Endothelial cell of umbilical vein (primary cell): ENCODE measurements at regions not wholly inside any gene's neighbourhood (a gene's known extent, or its start where the extent isn't known, plus 50 kb on each side); places are given as distances from the start of the nearest gene placed in this dataset.
"Not testable (repeated sequence)": the region's sequence is repeated elsewhere in the genome, so short reads cannot be mapped to it uniquely, and the experiment has no call there.

Experiments
- BruUV-seq: library from RNA; stranded (reverse); fragments of 400-500 nt; replicated peaks from 2 replicates; lab custom pipeline; 2021; lab: Mats Ljungman, UMichigan
- CTCF ChIA-PET: fragments of 300-600, 350-600 bp; sonication (Branson Sonifier 250); formaldehyde crosslinking; loops from one replicate; lab custom pipeline; 2021; ENCODE audit warnings: antibody characterized with exemption, inconsistent platforms; lab: Charles Lee
- POLR2A ChIA-PET: fragments of 300-600, 350-600 bp; sonication (Branson Sonifier 250); formaldehyde crosslinking; loops from one replicate; lab custom pipeline; 2021; ENCODE audit warnings: antibody characterized with exemption, inconsistent platforms; lab: Charles Lee
- DNase-seq: peaks from one replicate; pipeline ENCODE4 v3.0.0-alpha.2; 2011; ENCODE audit warnings: low read depth, low spot score
- FAIRE-seq: peaks from 2 replicates; lab custom pipeline; 2011; peaks lifted over from hg19 to GRCh38; lab: Jason Lieb, UNC
- H2AFZ ChIP-seq: 2 replicates; pipeline ENCODE4 v1.6.0; 2012; ENCODE audit warnings: low read depth, low read length, control low read depth, inconsistent platforms
- H3K27ac ChIP-seq: 2 replicates; pipeline ENCODE4 v1.5.1; 2011; ENCODE audit warnings: low read depth, mild to moderate bottlenecking, control low read depth, low read length, moderate library complexity; ENCODE audit not compliant: insufficient read depth
- H3K27me3 ChIP-seq, 2 experiments: 2 replicates each; pipeline versions ENCODE4 v1.6.0 to v1.6.1; 2011; ENCODE audit warnings: low read length in 2 of 2, mixed read lengths in 1 of 2; ENCODE audit not compliant: control insufficient read depth in 2 of 2, insufficient read depth in 2 of 2
- H3K36me3 ChIP-seq, 2 experiments: 2 replicates in 1 of 2; 3 replicates in 1 of 2; pipeline ENCODE4 v1.5.1; 2011; ENCODE audit warnings: low read length in 2 of 2, mild to moderate bottlenecking in 1 of 2, moderate library complexity in 1 of 2; ENCODE audit not compliant: control insufficient read depth in 2 of 2, insufficient read depth in 2 of 2; ENCODE audit errors: extremely low read depth in 1 of 2
- H3K4me1 ChIP-seq: 3 replicates; pipeline ENCODE4 v1.5.1; 2011; ENCODE audit warnings: mild to moderate bottlenecking, low read length; ENCODE audit not compliant: control insufficient read depth, insufficient read depth; ENCODE audit errors: extremely low read depth
- H3K4me2 ChIP-seq: 2 replicates; pipeline ENCODE4 v1.6.1; 2011; ENCODE audit warnings: low read length, control low read depth, mixed read lengths; ENCODE audit not compliant: insufficient read depth
- H3K4me3 ChIP-seq, 3 experiments: fragments of 200-600 bp in 1 of 3; sonication (generic), shearing (Covaris generic) in 1 of 3; replicated peaks in 1 of 3; 2 replicates each; pipeline ENCODE4 v1.5.1; 2011 to 2016; ENCODE audit warnings: control low read depth in 3 of 3, low read length in 3 of 3, mild to moderate bottlenecking in 2 of 3, inconsistent platforms in 1 of 3, low read depth in 1 of 3, moderate library complexity in 1 of 3; ENCODE audit not compliant: insufficient read depth in 1 of 3
- H3K79me2 ChIP-seq: 2 replicates; pipeline ENCODE4 v1.6.0; 2012; ENCODE audit warnings: low read length, inconsistent platforms; ENCODE audit not compliant: control insufficient read depth, insufficient read depth
- H3K9ac ChIP-seq: replicated peaks from 2 replicates; pipeline ENCODE3; 2011; ENCODE audit warnings: low read length, control low read depth; ENCODE audit not compliant: insufficient read depth; ENCODE audit errors: extremely low read depth
- H3K9me1 ChIP-seq: replicated peaks from 3 replicates; pipeline ENCODE4 v1.6.0; 2011; ENCODE audit warnings: mild to moderate bottlenecking, low read length; ENCODE audit not compliant: control insufficient read depth, insufficient read depth; ENCODE audit errors: extremely low read depth
- H3K9me3 ChIP-seq: replicated peaks from 2 replicates; pipeline ENCODE4 v1.5.1; 2012; ENCODE audit warnings: low read length, inconsistent platforms; ENCODE audit not compliant: control insufficient read depth, insufficient read depth
- H4K20me1 ChIP-seq: replicated peaks from 2 replicates; pipeline ENCODE3; 2011; ENCODE audit warnings: mild to moderate bottlenecking, low read length; ENCODE audit not compliant: control insufficient read depth, insufficient read depth; ENCODE audit errors: extremely low read depth
- CTCF ChIP-seq, 2 donors: IDR thresholded peaks; 1 replicate in 1 of 2; 2 replicates in 1 of 2; pipeline ENCODE4 v1.5.1; 2011; ENCODE audit warnings: low read length in 2 of 2, mild to moderate bottlenecking in 2 of 2, moderate library complexity in 2 of 2, control low read depth in 1 of 2, inconsistent platforms in 1 of 2, low read depth in 1 of 2; ENCODE audit not compliant: insufficient read depth in 1 of 2; ENCODE audit errors: extremely low read depth in 1 of 2
- EZH2 ChIP-seq: IDR thresholded peaks from 2 replicates; pipeline ENCODE4 v1.6.1; 2012; ENCODE audit warnings: borderline replicate concordance, low read depth, mild to moderate bottlenecking, moderate library complexity, low read length, inconsistent platforms; ENCODE audit not compliant: severe bottlenecking
- FOS ChIP-seq: IDR thresholded peaks from 2 replicates; pipeline ENCODE4 v1.6.1; 2011; ENCODE audit warnings: mild to moderate bottlenecking, low read length, moderate library complexity, borderline replicate concordance; ENCODE audit not compliant: insufficient read depth
- GATA2 ChIP-seq: IDR thresholded peaks from 2 replicates; pipeline ENCODE4 v1.7.0; 2011; ENCODE audit warnings: low read depth, mild to moderate bottlenecking, moderate library complexity, mixed read lengths, low read length; ENCODE audit not compliant: insufficient read length, insufficient read depth
- JUN ChIP-seq: IDR thresholded peaks from 2 replicates; pipeline ENCODE4 v1.6.1; 2011; ENCODE audit warnings: borderline replicate concordance, low read depth; ENCODE audit not compliant: insufficient read length, insufficient read depth
- MAX ChIP-seq: IDR thresholded peaks from 2 replicates; pipeline ENCODE4 v1.6.1; 2011; ENCODE audit not compliant: insufficient read depth, insufficient read length
- MYC ChIP-seq: IDR thresholded peaks from one replicate; pipeline ENCODE4 v1.6.1; 2011; ENCODE audit warnings: mild to moderate bottlenecking, low read depth, low read length
- POLR2A ChIP-seq: IDR thresholded peaks from 2 replicates; pipeline ENCODE4 v1.6.1; 2012; ENCODE audit warnings: low read depth, mild to moderate bottlenecking, control low read depth, low read length
- POLR2AphosphoS5 ChIP-seq: IDR thresholded peaks from 2 replicates; pipeline ENCODE4 v1.6.1; 2012; ENCODE audit warnings: low read depth, mild to moderate bottlenecking, control low read depth, low read length, moderate library complexity; ENCODE audit not compliant: insufficient read depth
- dilution Hi-C: fragments of 300-500 bp; cut with MboI; formaldehyde crosslinking; loops from one replicate; pipeline ENCODE4 v1.15.0; 2019; ENCODE audit warnings: low sequenced_read_pairs; ENCODE audit not compliant: extremely low pct_ligation_motif_present
- intact Hi-C: fragments of 100-400 bp; cut with micrococcal nuclease; formaldehyde crosslinking; loops from one replicate; pipeline ENCODE4 v1.10.0; 2022

- intact Hi-C loops, result no loop called here
- Histone ChIP-seq H3K4me3 (no peak overlapping the region), H3K9ac (no peak overlapping the region), H3K4me1 (no peaks in the 10 kb centered on the region), H3K9me3 (peaks cover 2% of the 10 kb centered on the region), H3K4me2 (no peak overlapping the region), H3K27ac (no peak overlapping the region), H3K79me2 (no peaks in the 10 kb centered on the region), H3K36me3 (no peaks in the 10 kb centered on the region), H4K20me1 (no peaks in the 10 kb centered on the region), H3K27me3 (no peaks in the 10 kb centered on the region), H3K9me1 (no peaks in the 10 kb centered on the region), H2AFZ (no peak overlapping the region)
- DNase-seq (no peak), FAIRE-seq (no peak)
- dilution Hi-C loops, result no loop called here
- TF ChIP-seq POLR2AphosphoS5 (no peak), MYC (no peak), MAX (no peak), GATA2 (no peak), JUN (no peak)
- POLR2A ChIA-PET, result no interaction called here
- BruUV-seq, result no TSS peak
- CTCF ChIA-PET, result no interaction called here
These were observed 485.9 kb upstream of the DPP6 start for GRCh38 chr7:153566324-153566723.

- Histone ChIP-seq H3K27me3 (no peaks in the 10 kb centered on the region), H3K79me2 (no peaks in the 10 kb centered on the region), H3K4me3 (no peak overlapping the region), H3K4me1 (no peaks in the 10 kb centered on the region), H3K9me3 (peaks cover 2% of the 10 kb centered on the region), H3K36me3 (no peaks in the 10 kb centered on the region), H3K9ac (no peak overlapping the region), H3K27ac (no peak overlapping the region), H3K9me1 (no peaks in the 10 kb centered on the region), H2AFZ (no peak overlapping the region), H4K20me1 (no peaks in the 10 kb centered on the region), H3K4me2 (no peak overlapping the region)
- dilution Hi-C loops (no loop called here), intact Hi-C loops (no loop called here)
- no peak for TF ChIP-seq CTCF (IDR thresholded peaks at IDR 0.05; ENCODE audit: extremely low read depth in 1 of 2, insufficient read depth in 1 of 2, low read depth in 1 of 2, low read length in 2 of 2)
- no peak for TF ChIP-seq MAX
- no peak for TF ChIP-seq MYC
- no peak for TF ChIP-seq POLR2A
- TF ChIP-seq EZH2, result no peak
- TF ChIP-seq GATA2, result no peak
- no peak for TF ChIP-seq POLR2AphosphoS5
- no peak for TF ChIP-seq JUN
- no peak for TF ChIP-seq FOS
- POLR2A ChIA-PET, result no interaction called here
- FAIRE-seq, result no peak
- CTCF ChIA-PET, result no interaction called here
- BruUV-seq, result no TSS peak
- DNase-seq, result no peak
These were observed 484.8 kb upstream of the DPP6 start for GRCh38 chr7:153567426-153567825.

GRCh38 chr7:153569520-153569919 lies 482.7 kb upstream of the DPP6 start:
- H3K4me1 ChIP-seq, FAIRE-seq, POLR2A ChIA-PET, H3K4me2 ChIP-seq, H3K9me1 ChIP-seq, H3K27me3 ChIP-seq, H3K27ac ChIP-seq, H3K4me3 ChIP-seq, H3K36me3 ChIP-seq, CTCF ChIA-PET, H3K9ac ChIP-seq, DNase-seq, H3K9me3 ChIP-seq, H4K20me1 ChIP-seq, dilution Hi-C loops, intact Hi-C loops, H2AFZ ChIP-seq, H3K79me2 ChIP-seq, BruUV-seq: not testable (repeated sequence)
